Caco-2 (cell line): ENCODE measurements at regions not wholly inside any gene's neighbourhood (a gene's known extent, or its start where the extent isn't known, plus 50 kb on each side); places are given as distances from the start of the nearest gene placed in this dataset.

Experiments used
- BruUV-seq: library from RNA; stranded (reverse); fragments of 400-500 nt; replicated peaks from 2 replicates; lab custom pipeline; 2021; lab: Mats Ljungman, UMichigan
- CTCF ChIA-PET: fragments of 300-600 bp; sonication (Branson Sonifier 250); formaldehyde crosslinking; loops from one replicate; lab custom pipeline; 2022; ENCODE audit warnings: antibody characterized with exemption; lab: Charles Lee
- POLR2A ChIA-PET: fragments of 300-600 bp; sonication (Branson Sonifier 250); formaldehyde crosslinking; loops from one replicate; lab custom pipeline; 2022; ENCODE audit warnings: antibody characterized with exemption; lab: Charles Lee
- DNase-seq, 2 experiments: peaks; one replicate each; pipeline versions ENCODE4 v3.0.0 to v3.0.0-alpha.2; 2020 to 2022
- H3K27me3 ChIP-seq: replicated peaks from 2 replicates; pipeline ENCODE4 v1.6.0; 2011; ENCODE audit warnings: low read length; ENCODE audit not compliant: control insufficient read depth, insufficient read depth
- H3K36me3 ChIP-seq: 2 replicates; pipeline ENCODE4 v1.5.1; 2011; ENCODE audit warnings: low read length; ENCODE audit not compliant: control insufficient read depth, insufficient read depth
- H3K4me1 ChIP-seq: fragments of 250-450 bp; sonication (Bioruptor Pico); 2 replicates; pipeline ENCODE4 v1.5.1; 2020; ENCODE audit warnings: mild to moderate bottlenecking
- H3K4me3 ChIP-seq: 2 replicates; pipeline ENCODE4 v1.5.1; 2011; ENCODE audit warnings: low read depth, mild to moderate bottlenecking, control low read depth, low read length
- H3K9me3 ChIP-seq: fragments of 250-450 bp; sonication (Bioruptor Pico); 2 replicates; pipeline ENCODE4 v1.5.1; 2020; ENCODE audit warnings: mild to moderate bottlenecking, moderate library complexity
- H3K27ac Mint-ChIP-seq: one replicate; pipeline ENCODE4 v1.8.0; 2022; ENCODE audit warnings: mixed read lengths; ENCODE audit not compliant: unreplicated experiment
- H3K27me3 Mint-ChIP-seq: one replicate; pipeline ENCODE4 v1.8.0; 2022; ENCODE audit warnings: mixed read lengths; ENCODE audit not compliant: insufficient read depth, unreplicated experiment
- H3K36me3 Mint-ChIP-seq: one replicate; pipeline ENCODE4 v1.8.0; 2022; ENCODE audit warnings: mild to moderate bottlenecking, mixed read lengths; ENCODE audit not compliant: insufficient read depth, unreplicated experiment
- H3K4me1 Mint-ChIP-seq: one replicate; pipeline ENCODE4 v1.8.0; 2022; ENCODE audit warnings: low read depth, mixed read lengths; ENCODE audit not compliant: unreplicated experiment
- H3K4me3 Mint-ChIP-seq: one replicate; pipeline ENCODE4 v1.8.0; 2022; ENCODE audit warnings: mild to moderate bottlenecking, moderate library complexity, mixed read lengths; ENCODE audit not compliant: unreplicated experiment
- H3K9me3 Mint-ChIP-seq: one replicate; pipeline ENCODE4 v1.8.0; 2022; ENCODE audit warnings: mixed read lengths; ENCODE audit not compliant: unreplicated experiment
- intact Hi-C: fragments of 100-400 bp; cut with micrococcal nuclease; formaldehyde crosslinking; loops from one replicate; pipeline ENCODE4 v1.10.0; 2022; ENCODE audit not compliant: unreplicated experiment
- TF ChIP-seq, protein P1 (sequence below), 2 experiments: fragments of 200-600 bp in 1 of 2; IDR thresholded peaks; 1 replicate in 1 of 2; 2 replicates in 1 of 2; pipeline versions ENCODE4 v1.5.1 to v1.8.0; 2011 to 2022; ENCODE audit warnings: antibody characterized with exemption in 1 of 2, control low read depth in 1 of 2, inconsistent platforms in 1 of 2, low read depth in 1 of 2, low read length in 1 of 2, mild to moderate bottlenecking in 1 of 2, moderate library complexity in 1 of 2; ENCODE audit not compliant: insufficient read depth in 1 of 2, severe bottlenecking in 1 of 2, unreplicated experiment in 1 of 2

DNA sequence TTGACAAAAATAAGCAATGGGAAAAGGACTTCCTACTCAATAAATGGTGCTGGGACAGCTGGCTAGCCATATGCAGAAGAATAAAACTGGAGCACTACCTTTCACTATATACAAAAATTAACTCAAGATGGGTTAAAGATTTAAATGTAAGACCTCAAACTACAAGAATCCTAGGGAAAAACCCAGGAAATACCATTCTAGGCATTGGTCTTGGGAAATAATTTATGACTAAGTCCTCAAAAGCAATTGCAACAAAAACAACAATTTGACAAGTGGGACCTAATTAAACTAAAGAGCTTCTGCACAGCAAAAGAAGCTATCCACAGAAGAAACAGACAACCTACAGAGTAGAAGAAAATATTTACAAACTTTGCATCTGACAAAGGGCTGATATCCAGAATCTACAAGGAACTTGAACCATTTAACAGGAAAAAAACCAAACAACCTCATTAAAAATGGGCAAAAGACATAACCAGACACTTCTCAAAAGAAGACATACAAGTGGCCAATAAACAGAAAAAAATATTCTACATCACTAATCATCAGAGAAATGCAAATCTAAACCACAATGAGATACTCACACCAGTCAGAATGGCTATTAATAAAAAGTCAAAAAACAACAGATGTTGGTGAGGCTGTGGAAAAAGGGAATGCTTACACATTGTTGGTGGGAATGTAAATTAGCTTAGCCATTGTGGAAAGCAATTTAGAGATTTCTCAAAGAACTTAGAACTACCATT lies 75.2 kb upstream of the CPEB4 start:
- intact Hi-C loops: no loop called here
- H3K27ac Mint-ChIP-seq: no peak overlapping the region

DNA sequence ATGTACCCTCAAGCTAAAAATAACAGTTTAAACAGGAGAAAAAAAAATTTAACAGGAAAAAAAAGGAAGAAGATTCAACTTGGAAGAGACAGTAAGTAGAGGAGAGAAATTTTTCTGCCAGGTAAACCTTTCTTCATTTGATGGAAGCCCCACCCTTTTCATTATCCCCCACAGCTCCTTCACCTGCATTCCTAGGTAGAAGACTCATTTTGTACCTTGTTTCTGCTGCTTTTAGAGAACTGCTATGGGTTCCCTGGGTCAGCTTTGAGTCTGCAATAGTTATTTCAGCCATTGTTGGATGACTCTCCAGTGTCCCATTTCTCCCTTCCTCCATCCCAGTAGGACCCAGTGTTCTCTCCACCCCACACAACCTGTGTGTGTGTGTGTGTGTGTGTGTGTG lies 74.1 kb upstream of the CPEB4 start:
- Histone ChIP-seq H3K27me3 (no peaks in the 10 kb centered on the region), H3K36me3 (no peaks in the 10 kb centered on the region), H3K4me3 (no peak overlapping the region), H3K4me1 (no peaks in the 10 kb centered on the region), H3K9me3 (0 out of 2 replicates have a peak, but pooled peaks cover 2% of the 10 kb centered on the region)
- H3K4me3 Mint-ChIP-seq: no peak overlapping the region
- H3K9me3 Mint-ChIP-seq: peaks cover 31% of the 10 kb centered on the region
- BruUV-seq: no TSS peak
- H3K4me1 Mint-ChIP-seq: peaks cover 4% of the 10 kb centered on the region
- TF ChIP-seq, protein P1, sequence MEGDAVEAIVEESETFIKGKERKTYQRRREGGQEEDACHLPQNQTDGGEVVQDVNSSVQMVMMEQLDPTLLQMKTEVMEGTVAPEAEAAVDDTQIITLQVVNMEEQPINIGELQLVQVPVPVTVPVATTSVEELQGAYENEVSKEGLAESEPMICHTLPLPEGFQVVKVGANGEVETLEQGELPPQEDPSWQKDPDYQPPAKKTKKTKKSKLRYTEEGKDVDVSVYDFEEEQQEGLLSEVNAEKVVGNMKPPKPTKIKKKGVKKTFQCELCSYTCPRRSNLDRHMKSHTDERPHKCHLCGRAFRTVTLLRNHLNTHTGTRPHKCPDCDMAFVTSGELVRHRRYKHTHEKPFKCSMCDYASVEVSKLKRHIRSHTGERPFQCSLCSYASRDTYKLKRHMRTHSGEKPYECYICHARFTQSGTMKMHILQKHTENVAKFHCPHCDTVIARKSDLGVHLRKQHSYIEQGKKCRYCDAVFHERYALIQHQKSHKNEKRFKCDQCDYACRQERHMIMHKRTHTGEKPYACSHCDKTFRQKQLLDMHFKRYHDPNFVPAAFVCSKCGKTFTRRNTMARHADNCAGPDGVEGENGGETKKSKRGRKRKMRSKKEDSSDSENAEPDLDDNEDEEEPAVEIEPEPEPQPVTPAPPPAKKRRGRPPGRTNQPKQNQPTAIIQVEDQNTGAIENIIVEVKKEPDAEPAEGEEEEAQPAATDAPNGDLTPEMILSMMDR (IDR thresholded peaks at IDR 0.05; ENCODE audit: insufficient read depth in 1 of 2, low read depth in 1 of 2, low read length in 1 of 2, severe bottlenecking in 1 of 2, unreplicated experiment in 1 of 2): no peak
- CTCF ChIA-PET: no interaction called here
- H3K27me3 Mint-ChIP-seq: no peaks in the 10 kb centered on the region
- no peak overlapping the region for H3K27ac Mint-ChIP-seq
- DNase-seq: no peak
- intact Hi-C loops: no loop called here
- H3K36me3 Mint-ChIP-seq: no peaks in the 10 kb centered on the region
- POLR2A ChIA-PET: no interaction called here

More for the DNA sequence above, 75.2 kb upstream of the CPEB4 start:
- H3K27me3 Mint-ChIP-seq: no peaks in the 10 kb centered on the region
- H3K9me3 Mint-ChIP-seq: peaks cover 25% of the 10 kb centered on the region
- H3K9me3 ChIP-seq: 0 out of 2 replicates have a peak, but pooled peaks cover 2% of the 10 kb centered on the region
- H3K4me1 Mint-ChIP-seq: peaks cover 4% of the 10 kb centered on the region
- no peak overlapping the region for H3K4me3 Mint-ChIP-seq
- ChIA-PET CTCF (no interaction called here), POLR2A (interaction anchor here (0.6 kb wide), 1 partner anchor 61 kb away, joined by 3 read pairs; no protein-coding TSS in a partner anchor)
- DNase-seq: no peak
- H3K36me3 Mint-ChIP-seq: no peaks in the 10 kb centered on the region
- TF ChIP-seq, protein P1 (IDR thresholded peaks at IDR 0.05; ENCODE audit: insufficient read depth in 1 of 2, low read depth in 1 of 2, low read length in 1 of 2, severe bottlenecking in 1 of 2, unreplicated experiment in 1 of 2): no peak
- H3K4me1 ChIP-seq: no peaks in the 10 kb centered on the region
- no peaks in the 10 kb centered on the region for H3K36me3 ChIP-seq
- H3K4me3 ChIP-seq: no peak overlapping the region
- H3K27me3 ChIP-seq: no peaks in the 10 kb centered on the region
- BruUV-seq: no TSS peak

DNA sequence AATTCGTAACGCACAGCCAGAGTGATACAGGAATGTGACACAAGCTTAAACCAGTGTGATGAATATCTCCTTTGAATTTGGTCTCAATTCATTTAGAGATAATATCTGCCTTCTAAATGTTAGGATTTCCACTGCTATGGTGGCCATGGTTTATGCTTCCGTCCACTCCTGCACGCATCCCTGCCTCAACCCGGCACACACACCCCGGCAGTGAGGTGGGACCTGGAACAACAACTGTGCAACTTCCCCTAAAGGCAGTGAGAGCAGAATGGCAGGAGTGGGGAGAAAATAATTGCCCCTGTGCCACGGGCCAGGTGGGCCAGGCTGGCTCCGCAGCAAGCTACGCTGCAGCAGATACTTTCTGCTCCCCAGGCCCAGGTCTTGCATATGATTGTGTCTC lies 72.6 kb upstream of the CPEB4 start:
- no peak overlapping the region for H3K27ac Mint-ChIP-seq
- 0 out of 2 replicates have a peak, but pooled peaks cover 2% of the 10 kb centered on the region for H3K9me3 ChIP-seq
- BruUV-seq: no TSS peak
- intact Hi-C loops: no loop called here
- H3K4me1 ChIP-seq: no peaks in the 10 kb centered on the region
- no peaks in the 10 kb centered on the region for H3K36me3 ChIP-seq
- H3K9me3 Mint-ChIP-seq: peaks cover 33% of the 10 kb centered on the region
- H3K4me1 Mint-ChIP-seq: peaks cover 5% of the 10 kb centered on the region
- H3K27me3 Mint-ChIP-seq: no peaks in the 10 kb centered on the region
- ChIA-PET POLR2A (no interaction called here), CTCF (no interaction called here)
- TF ChIP-seq, protein P1 (IDR thresholded peaks at IDR 0.05; ENCODE audit: insufficient read depth in 1 of 2, low read depth in 1 of 2, low read length in 1 of 2, severe bottlenecking in 1 of 2, unreplicated experiment in 1 of 2): no peak
- no peaks in the 10 kb centered on the region for H3K36me3 Mint-ChIP-seq
- no peak overlapping the region for H3K4me3 ChIP-seq
- no peaks in the 10 kb centered on the region for H3K27me3 ChIP-seq
- H3K4me3 Mint-ChIP-seq: no peak overlapping the region
- DNase-seq: no peak
